Neural progenitor cell (in vitro differentiated cells): ENCODE measurements at regions not wholly inside any gene's neighbourhood (a gene's known extent, or its start where the extent isn't known, plus 50 kb on each side); places are given as distances from the start of the nearest gene placed in this dataset.

ENCODE experiments used
- DNase-seq: peaks from one replicate; pipeline ENCODE4 v3.0.0-alpha.2; 2016; ENCODE audit warnings: low spot score
- H2AFZ ChIP-seq: fragments of 200-600 bp; sonication (generic); replicated peaks from 2 replicates; pipeline ENCODE4 v1.6.1; 2016; ENCODE audit warnings: antibody characterized with exemption
- H3F3A ChIP-seq: fragments of 200-600 bp; sonication (generic); 2 replicates; pipeline ENCODE4 v1.6.1; 2016; ENCODE audit warnings: antibody characterized with exemption, low read depth
- H3K27ac ChIP-seq: fragments of 200-600 bp; sonication (generic); 2 replicates; pipeline ENCODE4 v1.5.1; 2016; ENCODE audit warnings: mild to moderate bottlenecking
- H3K27me3 ChIP-seq: fragments of 200-600 bp; sonication (generic); 2 replicates; pipeline ENCODE4 v1.6.1; 2016; ENCODE audit warnings: mild to moderate bottlenecking, moderate library complexity
- H3K36me3 ChIP-seq: fragments of 200-600 bp; sonication (generic); 2 replicates; pipeline ENCODE4 v1.5.1; 2016
- H3K4me1 ChIP-seq: fragments of 200-600 bp; sonication (generic); 2 replicates; pipeline ENCODE4 v1.6.1; 2016; ENCODE audit warnings: mixed run types
- H3K4me2 ChIP-seq: fragments of 200-600 bp; sonication (generic); 2 replicates; pipeline ENCODE4 v1.6.1; 2016
- H3K4me3 ChIP-seq: fragments of 200-600 bp; sonication (generic); 2 replicates; pipeline ENCODE4 v1.5.1; 2016
- H3K79me2 ChIP-seq: fragments of 200-600 bp; sonication (generic); 2 replicates; pipeline ENCODE4 v1.6.1; 2016; ENCODE audit warnings: low read depth
- H3K9ac ChIP-seq: fragments of 200-600 bp; sonication (generic); 2 replicates; pipeline ENCODE4 v1.6.1; 2016
- H3K9me3 ChIP-seq: fragments of 200-600 bp; sonication (generic); 2 replicates; pipeline ENCODE4 v1.5.1; 2016; ENCODE audit warnings: low read depth
- H4K20me1 ChIP-seq: fragments of 200-600 bp; sonication (generic); 2 replicates; pipeline ENCODE4 v1.6.1; 2016; ENCODE audit warnings: low read depth
- H3K27ac Mint-ChIP-seq: 3 replicates; pipeline ENCODE4 v1.8.0; 2021; ENCODE audit warnings: mixed read lengths
- H3K27me3 Mint-ChIP-seq: 2 replicates; pipeline ENCODE4 v1.8.0; 2022; ENCODE audit warnings: low read depth, mild to moderate bottlenecking, inconsistent platforms, moderate library complexity, mixed read lengths; ENCODE audit not compliant: insufficient read depth
- H3K36me3 Mint-ChIP-seq: 3 replicates; pipeline ENCODE4 v1.8.0; 2021; ENCODE audit warnings: mixed read lengths
- H3K4me1 Mint-ChIP-seq: 3 replicates; pipeline ENCODE4 v1.8.0; 2021; ENCODE audit warnings: mixed read lengths
- H3K4me3 Mint-ChIP-seq: 3 replicates; pipeline ENCODE4 v1.8.0; 2021; ENCODE audit warnings: mild to moderate bottlenecking, moderate library complexity, mixed read lengths
- H3K9me3 Mint-ChIP-seq: 3 replicates; pipeline ENCODE4 v1.8.0; 2020; ENCODE audit warnings: mixed read lengths
- EZH2 ChIP-seq: fragments of 200-600 bp; sonication (generic); IDR thresholded peaks from 2 replicates; pipeline ENCODE4 v1.6.1; 2017; ENCODE audit warnings: antibody characterized with exemption, mild to moderate bottlenecking, moderate library complexity
- EZH2phosphoT487 ChIP-seq: fragments of 200-600 bp; sonication (generic); IDR thresholded peaks from 2 replicates; pipeline ENCODE4 v1.6.1; 2017; ENCODE audit warnings: antibody characterized with exemption
- TF ChIP-seq, protein P1 (sequence below): fragments of 200-600 bp; sonication (generic); IDR thresholded peaks from 2 replicates; pipeline ENCODE4 v1.5.1; 2017; ENCODE audit warnings: antibody characterized with exemption, mild to moderate bottlenecking

DNA sequence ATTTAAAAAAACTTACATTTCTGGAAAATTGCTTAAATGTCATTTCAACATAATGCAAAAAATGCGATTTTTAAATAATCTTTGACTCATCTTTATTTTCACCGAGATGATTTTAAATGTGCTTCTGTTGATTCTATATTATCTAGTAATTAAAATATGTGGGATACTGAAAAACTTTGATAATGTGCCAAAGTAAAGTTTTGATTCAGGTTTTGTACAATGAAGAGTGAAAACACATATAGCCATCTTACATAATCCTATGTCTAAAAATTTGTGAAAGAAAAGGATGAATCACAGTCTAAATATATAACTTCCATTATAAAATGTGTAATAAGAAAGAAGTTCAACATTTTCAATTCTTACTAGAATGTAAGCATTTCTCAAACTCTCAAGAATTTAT lies 204.3 kb upstream of the ZC3H15 start:
- DNase-seq: no peak
- no peak overlapping the region for H2AFZ ChIP-seq
- peaks cover 2% of the 10 kb centered on the region for H3K27me3 Mint-ChIP-seq
- H3K36me3 ChIP-seq: peaks cover 4% of the 10 kb centered on the region
- H3K36me3 Mint-ChIP-seq: no peaks in the 10 kb centered on the region
- no peak for TF ChIP-seq EZH2
- TF ChIP-seq EZH2phosphoT487: no peak
- TF ChIP-seq, protein P1, sequence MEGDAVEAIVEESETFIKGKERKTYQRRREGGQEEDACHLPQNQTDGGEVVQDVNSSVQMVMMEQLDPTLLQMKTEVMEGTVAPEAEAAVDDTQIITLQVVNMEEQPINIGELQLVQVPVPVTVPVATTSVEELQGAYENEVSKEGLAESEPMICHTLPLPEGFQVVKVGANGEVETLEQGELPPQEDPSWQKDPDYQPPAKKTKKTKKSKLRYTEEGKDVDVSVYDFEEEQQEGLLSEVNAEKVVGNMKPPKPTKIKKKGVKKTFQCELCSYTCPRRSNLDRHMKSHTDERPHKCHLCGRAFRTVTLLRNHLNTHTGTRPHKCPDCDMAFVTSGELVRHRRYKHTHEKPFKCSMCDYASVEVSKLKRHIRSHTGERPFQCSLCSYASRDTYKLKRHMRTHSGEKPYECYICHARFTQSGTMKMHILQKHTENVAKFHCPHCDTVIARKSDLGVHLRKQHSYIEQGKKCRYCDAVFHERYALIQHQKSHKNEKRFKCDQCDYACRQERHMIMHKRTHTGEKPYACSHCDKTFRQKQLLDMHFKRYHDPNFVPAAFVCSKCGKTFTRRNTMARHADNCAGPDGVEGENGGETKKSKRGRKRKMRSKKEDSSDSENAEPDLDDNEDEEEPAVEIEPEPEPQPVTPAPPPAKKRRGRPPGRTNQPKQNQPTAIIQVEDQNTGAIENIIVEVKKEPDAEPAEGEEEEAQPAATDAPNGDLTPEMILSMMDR: no peak
- no peak overlapping the region for H3K9ac ChIP-seq
- H3K27ac ChIP-seq: no peak overlapping the region
- H3K4me1 ChIP-seq: no peaks in the 10 kb centered on the region
- no peaks in the 10 kb centered on the region for H3K79me2 ChIP-seq
- H3K4me2 ChIP-seq: no peak overlapping the region
- peaks cover 4% of the 10 kb centered on the region for H3K9me3 Mint-ChIP-seq
- H3K27me3 ChIP-seq: no peaks in the 10 kb centered on the region
- no peak overlapping the region for H3K4me3 Mint-ChIP-seq
- H3F3A ChIP-seq: no peaks in the 10 kb centered on the region
- no peaks in the 10 kb centered on the region for H3K4me1 Mint-ChIP-seq
- no peaks in the 10 kb centered on the region for H3K9me3 ChIP-seq
- no peak overlapping the region for H3K27ac Mint-ChIP-seq
- H4K20me1 ChIP-seq: no peaks in the 10 kb centered on the region
- no peak overlapping the region for H3K4me3 ChIP-seq

DNA sequence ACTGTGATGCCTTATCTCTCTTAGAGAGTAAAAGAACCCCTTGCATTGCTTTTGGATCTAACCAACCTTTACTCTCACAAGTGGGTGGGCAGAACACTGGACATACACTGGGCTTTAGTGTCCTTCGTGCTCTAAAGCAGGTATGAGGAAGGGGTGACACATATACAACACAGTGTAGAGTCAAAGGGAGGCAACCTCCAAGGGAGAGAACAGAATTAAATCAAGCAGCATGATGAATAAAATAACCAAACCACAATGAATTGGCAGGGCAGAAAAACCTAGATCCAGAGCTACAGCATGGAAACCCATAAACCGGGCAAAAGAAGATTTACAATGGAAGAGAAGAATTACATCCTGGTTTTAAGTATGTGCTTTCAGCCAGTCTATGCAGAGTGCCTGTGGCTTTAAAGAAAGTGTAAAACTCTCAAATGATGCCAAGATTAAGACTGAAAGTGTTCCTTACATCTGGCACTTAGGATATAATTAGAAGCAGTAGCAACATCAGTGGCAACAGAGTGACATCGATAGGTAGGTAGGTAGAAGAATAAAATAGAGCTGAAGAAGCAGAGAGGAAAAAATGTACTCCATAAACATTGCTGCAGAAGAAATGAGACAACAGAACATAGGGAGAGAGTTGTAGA lies 191.7 kb upstream of the ZC3H15 start:
- H3K4me1 Mint-ChIP-seq: peaks cover 3% of the 10 kb centered on the region
- Histone ChIP-seq H3F3A (no peaks in the 10 kb centered on the region), H3K36me3 (no peaks in the 10 kb centered on the region), H4K20me1 (no peaks in the 10 kb centered on the region), H3K4me2 (no peak overlapping the region), H2AFZ (no peak overlapping the region), H3K4me1 (peaks cover 10% of the 10 kb centered on the region), H3K4me3 (no peak overlapping the region), H3K9ac (no peak overlapping the region), H3K27me3 (no peaks in the 10 kb centered on the region), H3K27ac (no peak overlapping the region), H3K79me2 (no peaks in the 10 kb centered on the region), H3K9me3 (no peaks in the 10 kb centered on the region)
- H3K4me3 Mint-ChIP-seq: no peak overlapping the region
- no peaks in the 10 kb centered on the region for H3K9me3 Mint-ChIP-seq
- TF ChIP-seq EZH2 (no peak), EZH2phosphoT487 (no peak)
- TF ChIP-seq, protein P1: no peak
- DNase-seq: no peak
- no peaks in the 10 kb centered on the region for H3K27me3 Mint-ChIP-seq
- H3K27ac Mint-ChIP-seq: no peak overlapping the region
- no peaks in the 10 kb centered on the region for H3K36me3 Mint-ChIP-seq

DNA sequence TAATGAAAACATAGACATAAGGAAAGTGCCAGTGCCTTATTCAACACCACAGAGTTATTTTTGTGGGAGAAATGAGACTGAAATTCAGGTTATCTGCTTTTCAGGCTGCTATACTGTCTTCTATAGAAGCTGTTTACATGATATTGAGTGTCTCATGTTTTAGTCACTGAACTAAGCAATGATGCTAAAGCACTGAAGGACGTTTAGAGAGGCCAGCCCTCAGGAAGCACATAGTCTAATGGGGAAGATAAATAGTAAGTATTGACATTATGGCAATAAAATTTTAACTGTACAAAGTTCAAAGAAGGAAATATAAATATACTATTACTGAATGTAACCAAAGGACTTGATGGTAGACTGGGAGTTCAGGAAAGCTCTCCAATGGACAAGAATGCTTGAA lies 186.4 kb upstream of the ZC3H15 start:
- no peak overlapping the region for H2AFZ ChIP-seq
- no peak overlapping the region for H3K4me2 ChIP-seq
- H3K79me2 ChIP-seq: no peaks in the 10 kb centered on the region
- no peaks in the 10 kb centered on the region for H3K27me3 ChIP-seq
- Mint-ChIP-seq H3K4me1 (peaks cover 3% of the 10 kb centered on the region), H3K27ac (no peak overlapping the region), H3K9me3 (no peaks in the 10 kb centered on the region), H3K36me3 (no peaks in the 10 kb centered on the region), H3K4me3 (no peak overlapping the region), H3K27me3 (no peaks in the 10 kb centered on the region)
- no peak for DNase-seq
- no peaks in the 10 kb centered on the region for H4K20me1 ChIP-seq
- no peaks in the 10 kb centered on the region for H3K36me3 ChIP-seq
- peaks cover 10% of the 10 kb centered on the region for H3K4me1 ChIP-seq
- no peaks in the 10 kb centered on the region for H3K9me3 ChIP-seq
- no peaks in the 10 kb centered on the region for H3F3A ChIP-seq
- no peak overlapping the region for H3K9ac ChIP-seq
- no peak overlapping the region for H3K27ac ChIP-seq
- TF ChIP-seq, protein P1: no peak
- TF ChIP-seq EZH2 (no peak), EZH2phosphoT487 (no peak)
- no peak overlapping the region for H3K4me3 ChIP-seq
